Endothelial cell of umbilical vein (primary cell): ENCODE measurements at regions not wholly inside any gene's neighbourhood (a gene's known extent, or its start where the extent isn't known, plus 50 kb on each side); places are given as distances from the start of the nearest gene placed in this dataset.

Experiments used
- BruUV-seq: library from RNA; stranded (reverse); fragments of 400-500 nt; replicated peaks from 2 replicates; lab custom pipeline; 2021; lab: Mats Ljungman, UMichigan
- CTCF ChIA-PET: fragments of 300-600, 350-600 bp; sonication (Branson Sonifier 250); formaldehyde crosslinking; loops from one replicate; lab custom pipeline; 2021; ENCODE audit warnings: antibody characterized with exemption, inconsistent platforms; lab: Charles Lee
- POLR2A ChIA-PET: fragments of 300-600, 350-600 bp; sonication (Branson Sonifier 250); formaldehyde crosslinking; loops from one replicate; lab custom pipeline; 2021; ENCODE audit warnings: antibody characterized with exemption, inconsistent platforms; lab: Charles Lee
- DNase-seq: peaks from one replicate; pipeline ENCODE4 v3.0.0-alpha.2; 2011; ENCODE audit warnings: low read depth, low spot score
- FAIRE-seq: peaks from 2 replicates; lab custom pipeline; 2011; peaks lifted over from hg19 to GRCh38; lab: Jason Lieb, UNC
- H2AFZ ChIP-seq: 2 replicates; pipeline ENCODE4 v1.6.0; 2012; ENCODE audit warnings: low read depth, low read length, control low read depth, inconsistent platforms
- H3K27ac ChIP-seq: 2 replicates; pipeline ENCODE4 v1.5.1; 2011; ENCODE audit warnings: low read depth, mild to moderate bottlenecking, control low read depth, low read length, moderate library complexity; ENCODE audit not compliant: insufficient read depth
- H3K27me3 ChIP-seq, 2 experiments: 2 replicates each; pipeline versions ENCODE4 v1.6.0 to v1.6.1; 2011; ENCODE audit warnings: low read length in 2 of 2, mixed read lengths in 1 of 2; ENCODE audit not compliant: control insufficient read depth in 2 of 2, insufficient read depth in 2 of 2
- H3K36me3 ChIP-seq, 2 experiments: 2 replicates in 1 of 2; 3 replicates in 1 of 2; pipeline ENCODE4 v1.5.1; 2011; ENCODE audit warnings: low read length in 2 of 2, mild to moderate bottlenecking in 1 of 2, moderate library complexity in 1 of 2; ENCODE audit not compliant: control insufficient read depth in 2 of 2, insufficient read depth in 2 of 2; ENCODE audit errors: extremely low read depth in 1 of 2
- H3K4me1 ChIP-seq: 3 replicates; pipeline ENCODE4 v1.5.1; 2011; ENCODE audit warnings: mild to moderate bottlenecking, low read length; ENCODE audit not compliant: control insufficient read depth, insufficient read depth; ENCODE audit errors: extremely low read depth
- H3K4me2 ChIP-seq: 2 replicates; pipeline ENCODE4 v1.6.1; 2011; ENCODE audit warnings: low read length, control low read depth, mixed read lengths; ENCODE audit not compliant: insufficient read depth
- H3K4me3 ChIP-seq, 3 experiments: fragments of 200-600 bp in 1 of 3; sonication (generic), shearing (Covaris generic) in 1 of 3; replicated peaks in 1 of 3; 2 replicates each; pipeline ENCODE4 v1.5.1; 2011 to 2016; ENCODE audit warnings: control low read depth in 3 of 3, low read length in 3 of 3, mild to moderate bottlenecking in 2 of 3, inconsistent platforms in 1 of 3, low read depth in 1 of 3, moderate library complexity in 1 of 3; ENCODE audit not compliant: insufficient read depth in 1 of 3
- H3K79me2 ChIP-seq: 2 replicates; pipeline ENCODE4 v1.6.0; 2012; ENCODE audit warnings: low read length, inconsistent platforms; ENCODE audit not compliant: control insufficient read depth, insufficient read depth
- H3K9ac ChIP-seq: replicated peaks from 2 replicates; pipeline ENCODE3; 2011; ENCODE audit warnings: low read length, control low read depth; ENCODE audit not compliant: insufficient read depth; ENCODE audit errors: extremely low read depth
- H3K9me1 ChIP-seq: replicated peaks from 3 replicates; pipeline ENCODE4 v1.6.0; 2011; ENCODE audit warnings: mild to moderate bottlenecking, low read length; ENCODE audit not compliant: control insufficient read depth, insufficient read depth; ENCODE audit errors: extremely low read depth
- H3K9me3 ChIP-seq: replicated peaks from 2 replicates; pipeline ENCODE4 v1.5.1; 2012; ENCODE audit warnings: low read length, inconsistent platforms; ENCODE audit not compliant: control insufficient read depth, insufficient read depth
- H4K20me1 ChIP-seq: replicated peaks from 2 replicates; pipeline ENCODE3; 2011; ENCODE audit warnings: mild to moderate bottlenecking, low read length; ENCODE audit not compliant: control insufficient read depth, insufficient read depth; ENCODE audit errors: extremely low read depth
- CTCF ChIP-seq, 2 donors: IDR thresholded peaks; 1 replicate in 1 of 2; 2 replicates in 1 of 2; pipeline ENCODE4 v1.5.1; 2011; ENCODE audit warnings: low read length in 2 of 2, mild to moderate bottlenecking in 2 of 2, moderate library complexity in 2 of 2, control low read depth in 1 of 2, inconsistent platforms in 1 of 2, low read depth in 1 of 2; ENCODE audit not compliant: insufficient read depth in 1 of 2; ENCODE audit errors: extremely low read depth in 1 of 2
- EZH2 ChIP-seq: IDR thresholded peaks from 2 replicates; pipeline ENCODE4 v1.6.1; 2012; ENCODE audit warnings: borderline replicate concordance, low read depth, mild to moderate bottlenecking, moderate library complexity, low read length, inconsistent platforms; ENCODE audit not compliant: severe bottlenecking
- FOS ChIP-seq: IDR thresholded peaks from 2 replicates; pipeline ENCODE4 v1.6.1; 2011; ENCODE audit warnings: mild to moderate bottlenecking, low read length, moderate library complexity, borderline replicate concordance; ENCODE audit not compliant: insufficient read depth
- GATA2 ChIP-seq: IDR thresholded peaks from 2 replicates; pipeline ENCODE4 v1.7.0; 2011; ENCODE audit warnings: low read depth, mild to moderate bottlenecking, moderate library complexity, mixed read lengths, low read length; ENCODE audit not compliant: insufficient read length, insufficient read depth
- JUN ChIP-seq: IDR thresholded peaks from 2 replicates; pipeline ENCODE4 v1.6.1; 2011; ENCODE audit warnings: borderline replicate concordance, low read depth; ENCODE audit not compliant: insufficient read length, insufficient read depth
- MAX ChIP-seq: IDR thresholded peaks from 2 replicates; pipeline ENCODE4 v1.6.1; 2011; ENCODE audit not compliant: insufficient read depth, insufficient read length
- MYC ChIP-seq: IDR thresholded peaks from one replicate; pipeline ENCODE4 v1.6.1; 2011; ENCODE audit warnings: mild to moderate bottlenecking, low read depth, low read length
- POLR2A ChIP-seq: IDR thresholded peaks from 2 replicates; pipeline ENCODE4 v1.6.1; 2012; ENCODE audit warnings: low read depth, mild to moderate bottlenecking, control low read depth, low read length
- POLR2AphosphoS5 ChIP-seq: IDR thresholded peaks from 2 replicates; pipeline ENCODE4 v1.6.1; 2012; ENCODE audit warnings: low read depth, mild to moderate bottlenecking, control low read depth, low read length, moderate library complexity; ENCODE audit not compliant: insufficient read depth
- dilution Hi-C: fragments of 300-500 bp; cut with MboI; formaldehyde crosslinking; loops from one replicate; pipeline ENCODE4 v1.15.0; 2019; ENCODE audit warnings: low sequenced_read_pairs; ENCODE audit not compliant: extremely low pct_ligation_motif_present
- intact Hi-C: fragments of 100-400 bp; cut with micrococcal nuclease; formaldehyde crosslinking; loops from one replicate; pipeline ENCODE4 v1.10.0; 2022

GRCh38 chr4:163755013-163755412, 260.5 kb downstream of the TMA16 start:
- Histone ChIP-seq H3K27ac (no peak overlapping the region), H3K4me2 (no peak overlapping the region), H3K9me1 (no peaks in the 10 kb centered on the region), H3K27me3 (no peaks in the 10 kb centered on the region), H3K9ac (no peak overlapping the region), H3K4me1 (no peaks in the 10 kb centered on the region), H4K20me1 (no peaks in the 10 kb centered on the region), H2AFZ (no peak overlapping the region), H3K4me3 (no peak overlapping the region), H3K9me3 (peaks cover 2% of the 10 kb centered on the region), H3K36me3 (no peaks in the 10 kb centered on the region), H3K79me2 (no peaks in the 10 kb centered on the region)
- FAIRE-seq (no peak), DNase-seq (no peak)
- intact Hi-C loops, result no loop called here
- dilution Hi-C loops, result no loop called here
- no TSS peak for BruUV-seq
- CTCF ChIA-PET, result no interaction called here
- POLR2A ChIA-PET, result no interaction called here
- TF ChIP-seq MYC (no peak), FOS (no peak), GATA2 (no peak), POLR2A (no peak), EZH2 (no peak), JUN (no peak), MAX (no peak), POLR2AphosphoS5 (no peak), CTCF (IDR thresholded peaks at IDR 0.05; ENCODE audit: extremely low read depth in 1 of 2, insufficient read depth in 1 of 2, low read depth in 1 of 2, low read length in 2 of 2) (no peak)
